PFSK-1 (cell line): ENCODE measurements at regions not wholly inside any gene's neighbourhood (a gene's known extent, or its start where the extent isn't known, plus 50 kb on each side); places are given as distances from the start of the nearest gene placed in this dataset.

Experiments used
- FOXP2 ChIP-seq: optimal IDR thresholded peaks from 2 replicates; pipeline ENCODE3; 2011; ENCODE audit warnings: borderline replicate concordance, control low read depth, inconsistent platforms; ENCODE audit not compliant: insufficient read depth; ENCODE audit errors: extremely low read length, extremely low read depth
- POLR2AphosphoS5 ChIP-seq: IDR thresholded peaks from 2 replicates; pipeline ENCODE4 v1.6.1; 2012; ENCODE audit warnings: low read depth, mild to moderate bottlenecking, control low read depth, low read length, moderate library complexity
- REST ChIP-seq, 2 experiments: IDR thresholded peaks; 2 replicates each; pipeline versions ENCODE4 v1.6.1 to v1.8.0; 2011 to 2012; ENCODE audit warnings: low read depth in 2 of 2, low read length in 2 of 2, control low read depth in 1 of 2, inconsistent platforms in 1 of 2, mild to moderate bottlenecking in 1 of 2, moderate library complexity in 1 of 2; ENCODE audit not compliant: insufficient read depth in 1 of 2
- SIN3A ChIP-seq: IDR thresholded peaks from 2 replicates; pipeline ENCODE4 v1.6.1; 2012; ENCODE audit warnings: mild to moderate bottlenecking, low read length, moderate library complexity, borderline replicate concordance; ENCODE audit not compliant: insufficient read depth
- TAF1 ChIP-seq: IDR thresholded peaks from 2 replicates; pipeline ENCODE4 v1.6.1; 2012; ENCODE audit warnings: low read length, control low read depth, borderline replicate concordance; ENCODE audit not compliant: insufficient read depth

DNA sequence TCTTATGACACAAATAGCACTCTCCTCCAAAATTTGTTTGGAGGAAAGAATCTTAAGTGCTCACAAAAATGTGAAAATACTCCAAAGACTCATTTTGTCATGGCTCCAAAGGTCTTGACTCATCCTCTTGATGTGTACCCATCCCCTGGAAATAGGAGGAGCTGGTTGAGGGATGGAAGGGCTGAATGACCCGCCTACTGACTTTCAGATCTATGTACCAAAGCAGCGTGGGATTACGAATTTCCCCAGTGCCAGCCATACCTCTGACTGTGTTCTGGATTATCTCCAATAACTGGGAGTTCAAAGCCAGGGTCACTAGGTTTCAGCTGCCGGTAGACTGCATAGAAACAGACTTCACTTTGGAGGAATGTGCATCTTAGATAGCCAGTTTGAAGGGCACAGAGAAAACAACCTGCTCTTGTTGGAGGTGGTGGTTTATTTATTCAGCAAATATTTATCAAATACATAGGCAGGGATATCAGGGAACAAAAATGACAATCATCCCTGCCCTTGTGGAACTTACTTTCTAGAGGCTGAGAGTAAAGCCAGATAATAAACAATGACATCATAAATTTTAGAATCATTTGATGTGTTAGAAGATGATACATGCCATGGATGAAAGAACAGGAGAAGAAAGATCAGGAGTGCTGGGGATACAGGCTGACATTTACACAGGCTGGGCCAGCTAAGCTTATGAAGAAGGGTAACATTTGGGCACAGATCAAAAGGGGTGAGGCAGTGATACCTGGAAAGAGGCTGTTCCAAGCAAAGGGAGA is 246.6 kb downstream of the TBXT start:
- TF ChIP-seq FOXP2, result no peak
- TF ChIP-seq REST (IDR thresholded peaks at IDR 0.05; ENCODE audit: insufficient read depth in 1 of 2, low read depth in 2 of 2, low read length in 2 of 2), result no peak
- TF ChIP-seq SIN3A, result no peak
- TF ChIP-seq POLR2AphosphoS5, result no peak
- no peak for TF ChIP-seq TAF1
